ENCODE measurements at regions not wholly inside any gene's neighbourhood (a gene's known extent, or its start where the extent isn't known, plus 50 kb on each side); places are given as distances from the start of the nearest gene placed in this dataset.

- BruUV-seq (replicated peaks), result no TSS peak
- intact Hi-C loops (cut with micrococcal nuclease; ENCODE audit: unreplicated experiment), result no loop called here
- Mint-ChIP-seq H3K9me3 (ENCODE audit: unreplicated experiment) (peaks cover 27% of the 10 kb centered on the region), H3K27ac (ENCODE audit: unreplicated experiment) (no peak overlapping the region), H3K27me3 (ENCODE audit: insufficient read depth, unreplicated experiment) (no peaks in the 10 kb centered on the region), H3K4me1 (ENCODE audit: low read depth, unreplicated experiment) (peaks cover 29% of the 10 kb centered on the region), H3K4me3 (ENCODE audit: unreplicated experiment) (no peak overlapping the region), H3K36me3 (ENCODE audit: insufficient read depth, unreplicated experiment) (peaks cover 5% of the 10 kb centered on the region)
- peaks cover 40% of the 10 kb centered on the region for H3K4me1 ChIP-seq
- no peak overlapping the region for H3K4me3 ChIP-seq (ENCODE audit: low read depth, low read length)
- POLR2A ChIA-PET, result no interaction called here
- H3K9me3 ChIP-seq, result peaks cover 11% of the 10 kb centered on the region
- DNase-seq, result no peak
- TF ChIP-seq, protein P1, sequence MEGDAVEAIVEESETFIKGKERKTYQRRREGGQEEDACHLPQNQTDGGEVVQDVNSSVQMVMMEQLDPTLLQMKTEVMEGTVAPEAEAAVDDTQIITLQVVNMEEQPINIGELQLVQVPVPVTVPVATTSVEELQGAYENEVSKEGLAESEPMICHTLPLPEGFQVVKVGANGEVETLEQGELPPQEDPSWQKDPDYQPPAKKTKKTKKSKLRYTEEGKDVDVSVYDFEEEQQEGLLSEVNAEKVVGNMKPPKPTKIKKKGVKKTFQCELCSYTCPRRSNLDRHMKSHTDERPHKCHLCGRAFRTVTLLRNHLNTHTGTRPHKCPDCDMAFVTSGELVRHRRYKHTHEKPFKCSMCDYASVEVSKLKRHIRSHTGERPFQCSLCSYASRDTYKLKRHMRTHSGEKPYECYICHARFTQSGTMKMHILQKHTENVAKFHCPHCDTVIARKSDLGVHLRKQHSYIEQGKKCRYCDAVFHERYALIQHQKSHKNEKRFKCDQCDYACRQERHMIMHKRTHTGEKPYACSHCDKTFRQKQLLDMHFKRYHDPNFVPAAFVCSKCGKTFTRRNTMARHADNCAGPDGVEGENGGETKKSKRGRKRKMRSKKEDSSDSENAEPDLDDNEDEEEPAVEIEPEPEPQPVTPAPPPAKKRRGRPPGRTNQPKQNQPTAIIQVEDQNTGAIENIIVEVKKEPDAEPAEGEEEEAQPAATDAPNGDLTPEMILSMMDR (IDR thresholded peaks at IDR 0.05; ENCODE audit: insufficient read depth in 1 of 2, low read depth in 1 of 2, low read length in 1 of 2, severe bottlenecking in 1 of 2, unreplicated experiment in 1 of 2), result no peak
- H3K27me3 ChIP-seq (replicated peaks; ENCODE audit: control insufficient read depth, insufficient read depth, low read length), result no peaks in the 10 kb centered on the region
- no peaks in the 10 kb centered on the region for H3K36me3 ChIP-seq (ENCODE audit: control insufficient read depth, insufficient read depth, low read length)
- CTCF ChIA-PET, result no interaction called here
These were observed 80.8 kb downstream of the IFNG start for GRCh38 chr12:68078737-68079136.

DNA sequence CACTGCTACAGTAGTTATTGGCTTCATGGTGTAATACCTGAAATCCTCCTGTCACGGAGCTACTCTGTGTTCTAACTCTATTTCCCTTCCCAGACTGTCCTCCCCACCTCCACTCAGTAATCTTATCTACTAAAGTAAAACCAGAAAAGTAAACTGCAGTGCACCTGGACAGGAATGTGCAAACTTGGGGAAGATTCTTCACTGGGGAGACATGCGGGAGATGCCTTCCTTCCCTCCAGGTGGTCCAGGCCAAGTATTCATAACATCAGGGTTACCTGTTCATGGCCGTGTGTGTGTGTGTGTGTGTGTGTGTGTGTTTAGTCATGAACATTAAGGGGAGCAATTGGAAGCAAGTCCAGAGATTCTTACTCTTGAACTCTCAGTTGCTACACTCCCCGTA lies 84.1 kb downstream of the IFNG start:
- ChIA-PET CTCF (interaction anchor here (0.9 kb wide), 1 partner anchor 35 kb away, joined by 3 read pairs; no protein-coding TSS in a partner anchor), POLR2A (no interaction called here)
- Mint-ChIP-seq H3K27me3 (ENCODE audit: insufficient read depth, unreplicated experiment) (no peaks in the 10 kb centered on the region), H3K27ac (ENCODE audit: unreplicated experiment) (peak overlapping the region; percentile 56), H3K36me3 (ENCODE audit: insufficient read depth, unreplicated experiment) (peaks cover 5% of the 10 kb centered on the region), H3K4me1 (ENCODE audit: low read depth, unreplicated experiment) (peaks cover 29% of the 10 kb centered on the region), H3K9me3 (ENCODE audit: unreplicated experiment) (peaks cover 10% of the 10 kb centered on the region), H3K4me3 (ENCODE audit: unreplicated experiment) (peak overlapping the region; percentile 41)
- Histone ChIP-seq H3K4me1 (peaks cover 29% of the 10 kb centered on the region), H3K4me3 (ENCODE audit: low read depth, low read length) (no peak overlapping the region), H3K9me3 (no peaks in the 10 kb centered on the region), H3K36me3 (ENCODE audit: control insufficient read depth, insufficient read depth, low read length) (no peaks in the 10 kb centered on the region), H3K27me3 (replicated peaks; ENCODE audit: control insufficient read depth, insufficient read depth, low read length) (no peaks in the 10 kb centered on the region)
- intact Hi-C loops (cut with micrococcal nuclease; ENCODE audit: unreplicated experiment), result loop anchor here (2.0 kb wide), 2 partner anchors 27 to 35 kb away; no protein-coding TSS in a partner anchor
- DNase-seq, result peak; percentile 68 to 83
- BruUV-seq (replicated peaks), result no TSS peak
- TF ChIP-seq, protein P1 (IDR thresholded peaks at IDR 0.05; ENCODE audit: insufficient read depth in 1 of 2, low read depth in 1 of 2, low read length in 1 of 2, severe bottlenecking in 1 of 2, unreplicated experiment in 1 of 2), result no peak

DNA sequence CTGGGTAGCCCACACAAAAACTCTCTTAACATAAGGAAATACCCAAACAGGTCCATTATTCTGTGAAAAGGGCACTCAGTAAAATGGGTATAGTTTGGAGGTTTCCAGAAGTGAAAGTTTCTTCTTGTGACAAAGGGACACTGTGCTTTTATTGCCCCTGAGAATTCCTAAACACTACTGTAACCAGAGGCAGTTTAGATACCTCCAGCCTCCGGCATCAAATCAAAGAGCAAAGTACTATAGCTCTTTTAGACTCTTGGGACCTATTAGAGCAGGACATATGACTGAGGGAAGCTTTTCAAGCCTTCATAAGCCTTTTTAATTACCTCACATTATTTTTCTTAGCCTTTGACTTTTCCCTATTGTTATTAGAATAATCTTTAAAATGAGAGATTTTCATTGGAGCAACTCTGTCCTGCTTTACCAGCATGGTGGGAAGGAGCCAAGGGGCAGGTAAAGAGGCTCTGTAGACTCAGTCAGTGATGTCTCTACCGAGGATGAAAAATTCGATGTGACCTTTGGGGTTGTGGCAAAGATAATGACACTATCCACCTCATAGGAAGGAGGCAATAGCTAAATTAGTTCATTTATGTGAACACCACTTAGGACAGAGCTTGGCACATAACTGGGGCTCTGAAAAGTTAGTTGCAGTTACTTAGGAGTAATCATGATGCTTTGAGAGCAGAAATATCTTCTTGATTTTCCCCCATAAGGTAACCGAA lies 85.1 kb downstream of the IFNG start:
- ChIA-PET POLR2A (no interaction called here), CTCF (no interaction called here)
- Histone ChIP-seq H3K27me3 (replicated peaks; ENCODE audit: control insufficient read depth, insufficient read depth, low read length) (no peaks in the 10 kb centered on the region), H3K9me3 (no peaks in the 10 kb centered on the region), H3K4me1 (peaks cover 26% of the 10 kb centered on the region), H3K36me3 (ENCODE audit: control insufficient read depth, insufficient read depth, low read length) (no peaks in the 10 kb centered on the region), H3K4me3 (ENCODE audit: low read depth, low read length) (no peak overlapping the region)
- Mint-ChIP-seq H3K4me1 (ENCODE audit: low read depth, unreplicated experiment) (peaks cover 23% of the 10 kb centered on the region), H3K9me3 (ENCODE audit: unreplicated experiment) (peaks cover 5% of the 10 kb centered on the region), H3K36me3 (ENCODE audit: insufficient read depth, unreplicated experiment) (peaks cover 5% of the 10 kb centered on the region), H3K27ac (ENCODE audit: unreplicated experiment) (peak overlapping the region; percentile 56), H3K27me3 (ENCODE audit: insufficient read depth, unreplicated experiment) (no peaks in the 10 kb centered on the region), H3K4me3 (ENCODE audit: unreplicated experiment) (no peak overlapping the region)
- BruUV-seq (replicated peaks), result no TSS peak
- intact Hi-C loops (cut with micrococcal nuclease; ENCODE audit: unreplicated experiment), result loop anchor here (2.0 kb wide), 2 partner anchors 28 to 34 kb away; no protein-coding TSS in a partner anchor
- no peak for DNase-seq
- TF ChIP-seq, protein P1 (IDR thresholded peaks at IDR 0.05; ENCODE audit: insufficient read depth in 1 of 2, low read depth in 1 of 2, low read length in 1 of 2, severe bottlenecking in 1 of 2, unreplicated experiment in 1 of 2), result no peak

Data from Caco-2 (cell line).